HG02798 (cell line): ENCODE measurements at regions not wholly inside any gene's neighbourhood (a gene's known extent, or its start where the extent isn't known, plus 50 kb on each side); places are given as distances from the start of the nearest gene placed in this dataset.
"Not testable (repeated sequence)": the region's sequence is repeated elsewhere in the genome, so short reads cannot be mapped to it uniquely, and the experiment has no call there.

Experiments used
- ATAC-seq: cut with Tn5 transposase; IDR thresholded peaks from one replicate; pipeline ENCODE4 v1.9.1; 2021; ENCODE audit warnings: mild to moderate bottlenecking; ENCODE audit not compliant: unreplicated experiment, poor library complexity

- ATAC-seq = no peak
Observed at GRCh38 chr7:130844811-130845580, 111.0 kb upstream of the KLF14 start.

DNA sequence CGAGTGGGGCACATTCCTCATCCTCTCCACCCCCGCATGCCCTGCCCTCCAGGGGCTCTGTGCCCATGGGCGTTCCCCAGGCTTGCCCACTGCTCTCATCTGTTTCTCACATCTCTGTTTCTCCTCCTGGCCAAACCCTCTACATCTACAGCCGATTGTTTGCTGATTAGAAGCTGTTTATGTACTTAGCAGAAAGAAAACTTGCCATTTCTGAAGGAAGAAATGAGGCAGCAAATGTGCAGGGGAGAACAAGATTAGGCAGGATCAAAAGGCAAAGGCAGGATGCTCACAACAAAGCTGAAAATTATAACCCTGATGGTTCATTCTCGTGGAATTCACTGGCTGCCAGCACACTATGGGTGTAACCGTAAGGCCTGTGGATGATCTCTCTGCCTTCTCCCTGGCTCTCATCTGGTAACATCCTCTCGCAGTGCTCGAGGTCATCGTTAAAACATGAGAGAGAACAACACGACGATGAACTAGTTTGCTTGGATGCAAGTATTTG is 111.6 kb upstream of the KLF14 start:
- no peak for ATAC-seq

DNA sequence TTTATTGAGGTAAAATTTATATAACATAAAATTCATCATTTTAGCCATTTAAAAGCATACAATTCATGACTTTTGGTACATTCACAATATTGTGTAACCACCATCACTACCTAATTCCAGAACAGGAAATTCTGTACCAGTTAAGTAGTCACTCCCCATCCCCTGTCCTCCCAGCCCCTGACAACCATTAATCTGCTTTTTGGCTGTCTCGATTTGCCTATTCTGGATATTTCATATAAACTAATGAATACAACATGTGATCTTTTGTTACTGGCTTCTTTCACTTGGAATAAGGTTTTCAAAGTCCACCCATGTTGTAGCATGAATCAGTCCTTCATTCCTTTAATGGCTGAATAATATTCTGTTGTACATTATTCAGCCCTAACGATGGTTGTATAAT is 115.6 kb upstream of the KLF14 start:
- no peak for ATAC-seq

GRCh38 chr7:130850956-130851355 is 116.9 kb upstream of the KLF14 start:
- ATAC-seq = no peak

DNA sequence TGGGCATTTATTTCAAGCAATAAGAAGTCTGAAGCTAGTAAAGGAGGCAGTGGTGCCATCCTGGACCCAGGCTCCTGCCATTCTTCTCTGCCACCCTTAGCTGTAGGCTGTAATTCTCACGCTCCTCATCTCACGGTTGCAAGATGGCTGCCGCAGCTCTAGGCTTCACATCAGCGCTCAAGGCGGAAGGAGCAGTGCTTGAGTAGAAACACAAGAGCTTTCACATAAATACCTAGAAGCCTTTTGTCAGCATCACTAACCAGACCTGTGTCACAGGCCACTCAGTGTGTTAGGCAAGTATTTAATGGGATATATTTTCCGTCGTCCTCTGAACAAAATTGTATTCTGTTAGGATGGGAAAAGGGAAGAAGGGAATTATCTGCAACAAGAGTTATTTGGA is 118.9 kb upstream of the KLF14 start:
- no peak for ATAC-seq

GRCh38 chr7:130853503-130854279 is 119.7 kb upstream of the KLF14 start:
- no peak for ATAC-seq

DNA sequence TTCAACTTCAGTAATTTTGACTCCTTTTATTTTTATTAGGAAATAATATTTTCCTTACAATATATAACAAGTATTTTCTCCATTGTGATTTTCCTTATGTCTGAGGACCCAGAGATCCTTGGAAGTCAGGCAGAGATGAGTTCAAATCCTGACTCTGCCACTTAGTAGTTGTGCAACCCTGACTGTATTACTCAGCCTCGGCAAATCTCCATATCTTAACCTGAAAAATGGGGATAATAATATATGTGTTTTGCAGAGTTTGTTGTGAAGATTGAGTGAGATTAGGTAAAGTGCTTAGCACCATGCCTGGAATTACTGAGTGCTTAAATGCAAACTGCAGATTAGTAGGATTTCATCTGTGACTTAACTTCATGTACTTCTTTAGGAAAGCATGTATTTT is 120.5 kb upstream of the KLF14 start:
- no peak for ATAC-seq

GRCh38 chr7:130856866-130857265 is 122.9 kb upstream of the KLF14 start:
- no peak for ATAC-seq

DNA sequence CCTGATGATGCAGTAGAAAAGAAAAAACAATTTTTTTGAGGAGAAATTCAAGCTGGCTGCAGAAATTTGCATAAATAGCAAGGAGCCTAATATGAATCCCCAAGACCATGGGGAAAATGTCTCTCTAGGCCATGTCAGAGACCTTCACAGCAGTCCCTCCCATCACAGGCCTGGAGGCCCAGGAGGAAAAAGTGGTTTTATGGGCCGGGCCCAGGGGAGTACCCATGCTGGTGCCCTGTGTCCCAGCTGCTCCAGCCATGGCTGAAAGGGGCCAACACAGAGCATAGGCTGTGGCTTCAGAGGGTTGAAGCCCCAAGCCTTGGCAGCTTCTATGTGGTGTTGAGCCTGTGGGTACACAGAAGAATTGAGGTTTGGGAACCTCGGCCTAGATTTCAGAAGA is 126.8 kb upstream of the KLF14 start:
- ATAC-seq = not testable (repeated sequence)

GRCh38 chr7:130865408-130866236 is 131.6 kb upstream of the KLF14 start:
- ATAC-seq = no peak

GRCh38 chr7:130867039-130867438 is 133.0 kb upstream of the KLF14 start:
- ATAC-seq = no peak

GRCh38 chr7:130867581-130868136 is 133.7 kb upstream of the KLF14 start:
- ATAC-seq = no peak

- ATAC-seq = no peak
Observed at GRCh38 chr7:130868139-130868538, 134.1 kb upstream of the KLF14 start.

DNA sequence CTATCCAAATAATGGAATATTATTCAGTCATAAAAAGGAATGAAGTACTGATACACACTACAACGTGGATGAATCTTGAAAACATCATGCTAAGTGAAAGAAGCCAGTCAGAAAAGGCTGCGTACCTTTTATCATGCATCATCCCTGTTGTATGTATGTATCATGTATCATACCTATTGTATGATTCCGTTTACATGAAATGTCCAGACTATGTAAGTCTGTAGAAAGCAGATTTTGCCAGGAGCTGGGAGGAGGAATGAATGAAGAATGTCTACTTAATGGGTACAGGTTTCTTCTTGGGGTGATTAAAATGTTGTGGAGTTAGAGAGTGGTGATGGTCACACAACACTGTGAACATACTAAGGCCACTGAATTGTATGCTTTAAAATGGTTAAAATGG is 135.9 kb upstream of the KLF14 start:
- no peak for ATAC-seq

DNA sequence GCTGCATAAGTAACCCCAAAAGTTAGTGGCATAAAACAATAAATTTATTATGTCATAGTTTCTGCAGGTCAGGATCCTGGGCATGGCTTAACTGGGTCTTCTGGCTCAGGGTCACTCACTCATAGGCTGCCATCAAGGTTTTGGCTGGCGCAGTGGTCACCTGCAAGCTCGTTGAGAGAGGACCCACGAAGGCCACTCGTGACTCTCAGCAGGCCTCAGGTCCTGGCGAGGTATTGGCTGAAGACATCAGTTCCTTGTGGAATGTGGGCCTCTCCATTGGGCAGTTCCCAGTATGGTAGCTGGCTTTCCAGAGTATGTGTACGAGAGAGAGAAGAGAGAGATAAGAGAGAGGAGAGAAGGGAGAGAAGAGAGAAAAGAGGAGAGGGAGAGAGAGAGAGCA is 138.3 kb upstream of the KLF14 start:
- ATAC-seq = no peak

- ATAC-seq = no peak
Observed at GRCh38 chr7:130872756-130873448, 138.9 kb upstream of the KLF14 start.

GRCh38 chr7:130874071-130874915 is 140.3 kb upstream of the KLF14 start:
- ATAC-seq = no peak

- peak; percentile 47 for ATAC-seq
Observed at GRCh38 chr7:130875265-130875741, 141.3 kb upstream of the KLF14 start.

DNA sequence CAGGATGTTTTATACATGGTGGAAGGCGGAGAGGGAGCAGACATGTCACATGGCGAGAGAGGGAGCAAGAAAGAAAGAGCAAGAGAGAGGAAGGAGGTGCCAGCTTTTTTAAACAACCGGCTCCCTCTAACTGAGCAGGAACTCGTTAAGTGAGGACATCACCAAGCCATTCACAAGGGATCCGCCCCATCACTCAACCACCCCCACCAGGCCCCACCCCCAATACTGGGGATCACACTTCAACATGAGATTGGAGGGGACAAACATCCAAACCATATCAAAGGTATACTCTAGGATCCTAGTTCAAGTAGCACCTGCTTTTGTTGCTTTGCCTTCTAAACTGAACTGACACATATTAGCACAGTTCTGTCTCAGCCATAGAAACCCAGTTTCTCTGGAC is 141.9 kb upstream of the KLF14 start:
- no peak for ATAC-seq
